ENCODE measurements at regions not wholly inside any gene's neighbourhood (a gene's known extent, or its start where the extent isn't known, plus 50 kb on each side); places are given as distances from the start of the nearest gene placed in this dataset.

- TF ChIP-seq GATA3 (IDR thresholded peaks at IDR 0.05; ENCODE audit: low read depth, low read length), result no peak
- no peak for TF ChIP-seq GATA2 (IDR thresholded peaks at IDR 0.05; ENCODE audit: low read depth, low read length)
These were observed 102.2 kb upstream of the RND3 start for GRCh38 chr2:150589681-150590080.

All from SH-SY5Y (cell line).